K562 (cell line): ENCODE measurements at regions not wholly inside any gene's neighbourhood (a gene's known extent, or its start where the extent isn't known, plus 50 kb on each side); places are given as distances from the start of the nearest gene placed in this dataset.

Source experiments
- ADNP ChIP-seq: fragments of 200-800 bp; sonication (Bioruptor generic); IDR thresholded peaks from 2 replicates; pipeline ENCODE4 v1.6.1; 2016; ENCODE audit warnings: missing genetic modification characterization, missing compliant biosample characterization
- ARID2 ChIP-seq: fragments of 450-650 bp; IDR thresholded peaks from 2 replicates; pipeline ENCODE4 v1.6.1; 2017; ENCODE audit warnings: antibody characterized with exemption, mild to moderate bottlenecking
- CAMTA2 ChIP-seq: fragments of 250-450 bp; sonication (Bioruptor Pico); conservative IDR thresholded peaks from 2 replicates; pipeline ENCODE4 v1.5.1; 2022
- ELK3 ChIP-seq: fragments of 450-650 bp; formaldehyde crosslinking; IDR thresholded peaks from 2 replicates; pipeline ENCODE4 v1.4.0; 2020; ENCODE audit warnings: mild to moderate bottlenecking
- FOXK2 ChIP-seq, 2 experiments: fragments of 450-650 bp; IDR thresholded peaks in 1 of 2; conservative IDR thresholded peaks in 1 of 2; 2 replicates each; pipeline ENCODE4 v1.6.1; 2016; ENCODE audit warnings: low read depth in 2 of 2, mild to moderate bottlenecking in 1 of 2
- GATA2 ChIP-seq: sonication (generic); formaldehyde crosslinking; IDR thresholded peaks from 2 replicates; pipeline ENCODE4 v1.4.0; 2020; ENCODE audit warnings: mild to moderate bottlenecking, missing genetic modification reagents
- GTF2B ChIP-seq: IDR thresholded peaks from 2 replicates; pipeline ENCODE4 v1.6.1; 2011; ENCODE audit not compliant: insufficient read length; ENCODE audit errors: extremely low read depth
- HEY1 ChIP-seq: fragments of 250-450 bp; sonication (Bioruptor Pico); IDR thresholded peaks from 2 replicates; pipeline ENCODE4 v1.5.0; 2020; ENCODE audit warnings: mild to moderate bottlenecking, moderate library complexity, borderline replicate concordance
- HINFP ChIP-seq: fragments of 450-650 bp; conservative IDR thresholded peaks from 2 replicates; pipeline ENCODE4 v1.6.1; 2016; ENCODE audit warnings: missing genetic modification characterization, low read depth, mild to moderate bottlenecking, control low read depth, missing compliant biosample characterization
- HMG20A ChIP-seq: fragments of 450-650 bp; formaldehyde crosslinking; conservative IDR thresholded peaks from 2 replicates; pipeline ENCODE4 v1.4.0; 2020; ENCODE audit warnings: mild to moderate bottlenecking, mixed read lengths
- IFI16 ChIP-seq: fragments of 250-450 bp; sonication (Bioruptor Pico); IDR thresholded peaks from 2 replicates; pipeline ENCODE4 v2.1.2; 2022; ENCODE audit warnings: mild to moderate bottlenecking, inconsistent platforms
- MTA1 ChIP-seq: fragments of 450-650 bp; IDR thresholded peaks from 2 replicates; pipeline ENCODE4 v1.6.1; 2017; ENCODE audit warnings: borderline replicate concordance
- NCOR1 ChIP-seq: fragments of 450-650 bp; IDR thresholded peaks from 2 replicates; pipeline ENCODE4 v1.6.1; 2016; ENCODE audit warnings: mild to moderate bottlenecking, moderate library complexity
- RBFOX2 ChIP-seq: fragments of 200-400 bp; formaldehyde crosslinking; IDR thresholded peaks from 2 replicates; pipeline ENCODE4 v1.6.1; 2017; ENCODE audit warnings: low read depth, mild to moderate bottlenecking, low read length, moderate library complexity
- RBM22 ChIP-seq: fragments of 200-400 bp; formaldehyde crosslinking; IDR thresholded peaks from 2 replicates; pipeline ENCODE4 v1.6.1; 2018; ENCODE audit warnings: low read length, low read depth; ENCODE audit not compliant: poor library complexity, severe bottlenecking
- SMAD1 ChIP-seq: fragments of 150-350 bp; IDR thresholded peaks from 2 replicates; pipeline ENCODE4 v1.6.1; 2014; ENCODE audit warnings: low read length, low read depth; ENCODE audit not compliant: partially characterized antibody
- TCF7 ChIP-seq: sonication (generic); IDR thresholded peaks from 2 replicates; pipeline ENCODE4 v1.6.1; 2016; ENCODE audit warnings: antibody characterized with exemption, borderline replicate concordance
- TFAP4 ChIP-seq: sonication (generic); formaldehyde crosslinking; IDR thresholded peaks from 2 replicates; pipeline ENCODE4 v1.8.0; 2022; ENCODE audit warnings: missing genetic modification reagents, mild to moderate bottlenecking, moderate library complexity, borderline replicate concordance
- TOE1 ChIP-seq, 2 experiments: fragments of 450-650 bp in 1 of 2; sonication (generic) in 1 of 2; formaldehyde crosslinking in 1 of 2; IDR thresholded peaks; 2 replicates each; pipeline versions ENCODE4 v1.7.1 to v1.8.0; 2016 to 2022; ENCODE audit warnings: borderline replicate concordance in 2 of 2, mild to moderate bottlenecking in 2 of 2, antibody characterized with exemption in 1 of 2, inconsistent platforms in 1 of 2, low read depth in 1 of 2, missing genetic modification reagents in 1 of 2, moderate library complexity in 1 of 2
- ZBTB5 ChIP-seq: fragments of 450-650 bp; IDR thresholded peaks from 2 replicates; pipeline ENCODE4 v1.6.1; 2017; ENCODE audit warnings: antibody characterized with exemption
- ZNF280B ChIP-seq: fragments of 250-450 bp; sonication (Bioruptor Pico); IDR thresholded peaks from 2 replicates; pipeline ENCODE4 v1.5.1; 2021; ENCODE audit warnings: mild to moderate bottlenecking
- ZNF583 ChIP-seq: fragments of 250-450 bp; sonication (Bioruptor Pico); IDR thresholded peaks from 2 replicates; pipeline ENCODE4 v1.4.0; 2020

GRCh38 chr3:8345398-8345797 lies 156.2 kb upstream of the LMCD1 start (continued):
- no peak for TF ChIP-seq HMG20A (CRISPR knock-in tag)
- no peak for TF ChIP-seq ELK3
- TF ChIP-seq FOXK2 (conservative IDR thresholded peaks at IDR 0.05 in 1 of 2, IDR thresholded peaks at IDR 0.05 in 1 of 2; ENCODE audit: low read depth in 2 of 2): no peak
- TF ChIP-seq RBM22: no peak
- TF ChIP-seq SMAD1: no peak
- TF ChIP-seq ARID2: no peak
- TF ChIP-seq ZNF583: no peak
- no peak for TF ChIP-seq GATA2 (CRISPR knock-in tag)
- no peak for TF ChIP-seq IFI16
- no peak for TF ChIP-seq TCF7
- no peak for TF ChIP-seq NCOR1
- no peak for TF ChIP-seq TOE1 (IDR thresholded peaks at IDR 0.05; ENCODE audit: borderline replicate concordance)
- no peak for TF ChIP-seq TOE1 (CRISPR knock-in tag; IDR thresholded peaks at IDR 0.05; ENCODE audit: borderline replicate concordance, low read depth)
- TF ChIP-seq GTF2B: no peak
- no peak for TF ChIP-seq ZBTB5
- no peak for TF ChIP-seq CAMTA2 (CRISPR knock-in tag)
- no peak for TF ChIP-seq RBFOX2
- TF ChIP-seq TFAP4 (CRISPR knock-in tag): no peak
- TF ChIP-seq ADNP (tag): no peak
- TF ChIP-seq ZNF280B (CRISPR knock-in tag): peak; percentile 88
- no peak for TF ChIP-seq HINFP (tag)
- no peak for TF ChIP-seq HEY1 (CRISPR knock-in tag)
- no peak for TF ChIP-seq MTA1
